Colonic mucosa (tissue), 4 donors: ENCODE measurements at regions not wholly inside any gene's neighbourhood (a gene's known extent, or its start where the extent isn't known, plus 50 kb on each side); places are given as distances from the start of the nearest gene placed in this dataset.

Source experiments
- DNase-seq: peaks from one replicate; pipeline ENCODE4 v3.0.0-alpha.2; 2020
- H3K27ac ChIP-seq: fragments of 200-600 bp; one replicate; pipeline ENCODE4 v1.8.0; 2021
- H3K27me3 ChIP-seq: fragments of 200-600 bp; one replicate; pipeline ENCODE4 v1.8.0; 2021
- H3K36me3 ChIP-seq: fragments of 200-600 bp; one replicate; pipeline ENCODE4 v1.8.0; 2021
- H3K4me1 ChIP-seq: fragments of 200-600 bp; one replicate; pipeline ENCODE4 v1.8.0; 2021; ENCODE audit warnings: mild to moderate bottlenecking
- H3K4me3 ChIP-seq: fragments of 200-600 bp; one replicate; pipeline ENCODE4 v1.8.0; 2021
- H3K9ac ChIP-seq, 2 donors: one replicate each; pipeline ENCODE4 v1.7.0; 2013; ENCODE audit warnings: control low read depth in 2 of 2, low read depth in 2 of 2, low read length in 2 of 2
- H3K9me3 ChIP-seq: fragments of 200-600 bp; one replicate; pipeline ENCODE4 v1.8.0; 2021
- CTCF ChIP-seq: fragments of 200-600 bp; IDR thresholded peaks from one replicate; pipeline ENCODE4 v1.8.0; 2022; ENCODE audit warnings: antibody characterized with exemption, mild to moderate bottlenecking
- intact Hi-C: fragments of 100-400 bp; cut with DNase I; formaldehyde crosslinking; loops from one replicate; pipeline ENCODE4 v1.14.1; 2022
- donor health status: healthy.
- donor health status: DM: no; HTN: no; CAD: no.
- donor health status: DM: no; HTN: no; CAD: no.

- Histone ChIP-seq H3K27me3 (no peaks in the 10 kb centered on the region), H3K36me3 (no peaks in the 10 kb centered on the region), H3K4me3 (no peak overlapping the region), H3K9ac (no peak overlapping the region), H3K4me1 (no peaks in the 10 kb centered on the region), H3K27ac (no peak overlapping the region), H3K9me3 (no peaks in the 10 kb centered on the region)
- intact Hi-C loops: no loop called here
- TF ChIP-seq CTCF: no peak
- no peak for DNase-seq
Measured at GRCh38 chr3:71881732-71882131, 96.8 kb upstream of the PROK2 start.

- peak; percentile 34 for DNase-seq
Measured at GRCh38 chr3:71881041-71881440, 96.1 kb upstream of the PROK2 start.

GRCh38 chr3:71879089-71879488 lies 94.1 kb upstream of the PROK2 start:
- intact Hi-C loops: loop anchor here (10.0 kb wide), 1 partner anchor 946 kb away; no protein-coding TSS in a partner anchor
- Histone ChIP-seq H3K9ac (no peak overlapping the region), H3K27me3 (no peaks in the 10 kb centered on the region), H3K9me3 (no peaks in the 10 kb centered on the region), H3K27ac (no peak overlapping the region), H3K4me3 (no peak overlapping the region), H3K4me1 (no peaks in the 10 kb centered on the region), H3K36me3 (no peaks in the 10 kb centered on the region)
- no peak for DNase-seq
- no peak for TF ChIP-seq CTCF

More at GRCh38 chr3:71881041-71881440, 96.1 kb upstream of the PROK2 start:
- Histone ChIP-seq H3K27me3 (no peaks in the 10 kb centered on the region), H3K27ac (no peak overlapping the region), H3K9ac (no peak overlapping the region), H3K36me3 (no peaks in the 10 kb centered on the region), H3K4me1 (no peaks in the 10 kb centered on the region), H3K9me3 (no peaks in the 10 kb centered on the region), H3K4me3 (no peak overlapping the region)
- intact Hi-C loops: no loop called here
- no peak for TF ChIP-seq CTCF

GRCh38 chr3:71876135-71877105 lies 91.5 kb upstream of the PROK2 start:
- Histone ChIP-seq H3K27ac (no peak overlapping the region), H3K27me3 (no peaks in the 10 kb centered on the region), H3K36me3 (no peaks in the 10 kb centered on the region), H3K9me3 (no peaks in the 10 kb centered on the region), H3K4me1 (no peaks in the 10 kb centered on the region), H3K4me3 (no peak overlapping the region), H3K9ac (no peak overlapping the region)
- no peak for DNase-seq
- intact Hi-C loops: loop anchor here (10.0 kb wide), 1 partner anchor 948 kb away; no protein-coding TSS in a partner anchor
- TF ChIP-seq CTCF: no peak

GRCh38 chr3:71875461-71875947 lies 90.6 kb upstream of the PROK2 start:
- H3K4me1 ChIP-seq: no peaks in the 10 kb centered on the region
- no peaks in the 10 kb centered on the region for H3K36me3 ChIP-seq
- intact Hi-C loops: loop anchor here (10.0 kb wide), 1 partner anchor 949 kb away; no protein-coding TSS in a partner anchor

More at GRCh38 chr3:71875461-71875947, 90.6 kb upstream of the PROK2 start:
- TF ChIP-seq CTCF: peak; percentile 91
- H3K9ac ChIP-seq: no peak overlapping the region
- no peak overlapping the region for H3K4me3 ChIP-seq
- no peaks in the 10 kb centered on the region for H3K9me3 ChIP-seq
- peak; percentile 77 for DNase-seq
- no peaks in the 10 kb centered on the region for H3K27me3 ChIP-seq
- H3K27ac ChIP-seq: no peak overlapping the region
